ENCODE measurements at regions not wholly inside any gene's neighbourhood (a gene's known extent, or its start where the extent isn't known, plus 50 kb on each side); places are given as distances from the start of the nearest gene placed in this dataset.

DNA sequence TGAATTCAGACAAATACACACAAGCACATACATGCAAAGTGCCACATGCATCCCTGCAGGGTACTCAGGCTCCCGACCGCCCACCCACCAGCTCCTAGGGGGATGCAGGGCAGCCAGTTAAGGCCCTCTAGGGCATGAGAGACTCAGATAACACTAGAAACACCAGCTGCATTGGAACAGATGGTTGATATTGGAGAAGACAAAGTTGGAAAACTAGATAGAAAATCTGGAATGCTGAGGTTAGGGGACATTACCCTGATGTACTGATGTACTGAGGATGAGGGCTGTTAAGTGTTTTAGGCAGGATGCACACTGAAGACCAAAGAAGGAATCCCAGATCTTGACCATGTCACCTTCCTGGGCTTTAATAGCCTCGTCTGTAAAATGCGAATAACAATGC lies 134.6 kb upstream of the ECI2 start:
- TF ChIP-seq, protein P1, sequence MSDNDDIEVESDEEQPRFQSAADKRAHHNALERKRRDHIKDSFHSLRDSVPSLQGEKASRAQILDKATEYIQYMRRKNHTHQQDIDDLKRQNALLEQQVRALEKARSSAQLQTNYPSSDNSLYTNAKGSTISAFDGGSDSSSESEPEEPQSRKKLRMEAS (IDR thresholded peaks at IDR 0.05; ENCODE audit: insufficient read depth, insufficient read length) = no peak
- TF ChIP-seq, protein P2, sequence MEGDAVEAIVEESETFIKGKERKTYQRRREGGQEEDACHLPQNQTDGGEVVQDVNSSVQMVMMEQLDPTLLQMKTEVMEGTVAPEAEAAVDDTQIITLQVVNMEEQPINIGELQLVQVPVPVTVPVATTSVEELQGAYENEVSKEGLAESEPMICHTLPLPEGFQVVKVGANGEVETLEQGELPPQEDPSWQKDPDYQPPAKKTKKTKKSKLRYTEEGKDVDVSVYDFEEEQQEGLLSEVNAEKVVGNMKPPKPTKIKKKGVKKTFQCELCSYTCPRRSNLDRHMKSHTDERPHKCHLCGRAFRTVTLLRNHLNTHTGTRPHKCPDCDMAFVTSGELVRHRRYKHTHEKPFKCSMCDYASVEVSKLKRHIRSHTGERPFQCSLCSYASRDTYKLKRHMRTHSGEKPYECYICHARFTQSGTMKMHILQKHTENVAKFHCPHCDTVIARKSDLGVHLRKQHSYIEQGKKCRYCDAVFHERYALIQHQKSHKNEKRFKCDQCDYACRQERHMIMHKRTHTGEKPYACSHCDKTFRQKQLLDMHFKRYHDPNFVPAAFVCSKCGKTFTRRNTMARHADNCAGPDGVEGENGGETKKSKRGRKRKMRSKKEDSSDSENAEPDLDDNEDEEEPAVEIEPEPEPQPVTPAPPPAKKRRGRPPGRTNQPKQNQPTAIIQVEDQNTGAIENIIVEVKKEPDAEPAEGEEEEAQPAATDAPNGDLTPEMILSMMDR (IDR thresholded peaks at IDR 0.05; ENCODE audit: extremely low read depth in 1 of 2, insufficient read depth in 1 of 2, low read depth in 1 of 2, low read length in 2 of 2) = no peak
- no peak for TF ChIP-seq POLR2AphosphoS5 (IDR thresholded peaks at IDR 0.05; ENCODE audit: insufficient read depth, low read depth, low read length)
- TF ChIP-seq POLR2A (IDR thresholded peaks at IDR 0.05; ENCODE audit: low read depth, low read length) = no peak
- no peak for TF ChIP-seq FOS (IDR thresholded peaks at IDR 0.05; ENCODE audit: borderline replicate concordance, insufficient read depth, low read length)
